Inflammatory macrophage (primary cell): ENCODE measurements at regions not wholly inside any gene's neighbourhood (a gene's known extent, or its start where the extent isn't known, plus 50 kb on each side); places are given as distances from the start of the nearest gene placed in this dataset.
"Not testable (repeated sequence)": the region's sequence is repeated elsewhere in the genome, so short reads cannot be mapped to it uniquely, and the experiment has no call there.

Source experiments
- DNase-seq, 2 donors: peaks; one replicate each; pipeline ENCODE4 v3.0.0-alpha.2; 2020 to 2022

GRCh38 chr7:67854221-67855178, 857.9 kb downstream of the TYW1 start:
- no peak for DNase-seq

- DNase-seq = no peak
Observed at GRCh38 chr7:67855322-67855721, 858.7 kb downstream of the TYW1 start.

GRCh38 chr7:67856046-67856445, 859.4 kb downstream of the TYW1 start:
- DNase-seq = no peak

GRCh38 chr7:67857698-67858097, 861.1 kb downstream of the TYW1 start:
- no peak for DNase-seq

- no peak for DNase-seq
Observed at GRCh38 chr7:67858931-67859330, 862.3 kb downstream of the TYW1 start.

GRCh38 chr7:67863911-67864310, 867.3 kb downstream of the TYW1 start:
- DNase-seq = no peak

- no peak for DNase-seq
Observed at GRCh38 chr7:67866054-67866453, 869.4 kb downstream of the TYW1 start.

- DNase-seq = no peak
Observed at GRCh38 chr7:67866812-67867211, 870.2 kb downstream of the TYW1 start.

GRCh38 chr7:67870396-67870795, 873.8 kb downstream of the TYW1 start:
- DNase-seq = no peak

GRCh38 chr7:67875558-67875957, 878.9 kb downstream of the TYW1 start:
- no peak for DNase-seq

GRCh38 chr7:67878808-67879207, 882.2 kb downstream of the TYW1 start:
- no peak for DNase-seq

GRCh38 chr7:67882843-67883242, 886.2 kb downstream of the TYW1 start:
- DNase-seq = no peak

- DNase-seq = no peak
Observed at GRCh38 chr7:67890316-67890715, 893.7 kb downstream of the TYW1 start.

- DNase-seq = no peak
Observed at GRCh38 chr7:67894746-67895145, 898.1 kb downstream of the TYW1 start.

- DNase-seq = no peak
Observed at GRCh38 chr7:67896721-67897120, 900.1 kb downstream of the TYW1 start.

- DNase-seq = no peak
Observed at GRCh38 chr7:67900456-67900855, 903.8 kb downstream of the TYW1 start.

GRCh38 chr7:67901808-67902480, 905.3 kb downstream of the TYW1 start:
- DNase-seq = no peak

GRCh38 chr7:67907792-67908191, 911.2 kb downstream of the TYW1 start:
- DNase-seq = no peak

- no peak for DNase-seq
Observed at GRCh38 chr7:67912437-67912836, 915.8 kb downstream of the TYW1 start.

GRCh38 chr7:67913604-67914003, 917.0 kb downstream of the TYW1 start:
- DNase-seq = no peak

- DNase-seq = not testable (repeated sequence)
Observed at GRCh38 chr7:67916111-67916510, 919.5 kb downstream of the TYW1 start.

GRCh38 chr7:67916571-67917436, 920.2 kb downstream of the TYW1 start:
- no peak for DNase-seq

GRCh38 chr7:67917437-67917755, 920.8 kb downstream of the TYW1 start:
- no peak for DNase-seq
